ENCODE measurements at regions not wholly inside any gene's neighbourhood (a gene's known extent, or its start where the extent isn't known, plus 50 kb on each side); places are given as distances from the start of the nearest gene placed in this dataset.
"Not testable (repeated sequence)": the region's sequence is repeated elsewhere in the genome, so short reads cannot be mapped to it uniquely, and the experiment has no call there.

- DNase-seq = peak; percentile 63
These were observed 392.4 kb downstream of the RNF144A start for GRCh38 chr2:7309582-7309981.

GRCh38 chr2:7324706-7325105, 407.5 kb downstream of the RNF144A start:
- DNase-seq = no peak

DNA sequence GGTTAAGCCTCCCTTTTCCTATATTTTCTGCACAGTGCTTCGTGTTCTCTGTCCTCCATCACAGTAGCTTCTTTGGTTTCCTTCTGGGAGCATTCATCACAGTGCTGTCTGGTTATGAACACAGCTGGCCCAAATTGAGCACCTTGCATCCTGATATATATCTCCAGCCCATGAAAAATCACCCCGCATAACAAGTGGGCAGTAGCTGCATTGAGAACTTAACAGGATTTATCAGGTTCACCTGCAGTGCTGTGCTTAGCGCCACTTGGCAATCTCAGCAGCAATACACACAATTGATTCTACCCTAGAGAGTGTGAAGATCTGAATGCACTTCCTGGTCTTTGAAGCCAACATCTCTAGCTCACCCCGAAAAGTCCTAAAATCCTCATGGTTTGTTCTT, 408.0 kb downstream of the RNF144A start:
- no peak for DNase-seq

GRCh38 chr2:7329465-7329864, 412.3 kb downstream of the RNF144A start:
- DNase-seq = no peak

- DNase-seq = no peak
These were observed 416.1 kb downstream of the RNF144A start for GRCh38 chr2:7333189-7333765.

DNA sequence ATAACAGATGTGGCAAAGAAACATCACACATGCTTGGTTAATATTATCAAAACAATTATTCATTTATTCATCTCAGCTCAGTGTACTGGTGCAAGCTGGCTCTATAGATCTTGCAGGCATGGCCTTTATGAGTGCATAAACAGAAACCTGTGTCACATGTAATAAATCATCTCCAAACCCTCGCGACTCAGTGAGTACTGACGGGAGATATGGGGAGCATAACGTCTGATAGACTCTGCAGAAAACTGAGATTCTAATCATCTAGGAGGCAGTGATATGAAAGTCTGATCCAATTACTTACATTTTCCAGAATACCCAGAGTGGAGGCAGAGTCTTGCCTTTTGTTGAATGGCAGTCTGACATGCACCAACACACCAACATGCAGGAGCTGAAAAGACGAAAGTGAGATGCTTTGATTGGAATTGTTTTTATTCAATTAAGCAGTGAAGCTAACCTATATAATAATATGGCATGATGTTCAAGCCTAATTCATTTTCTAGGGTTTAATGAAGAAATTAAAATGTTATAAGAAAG, 416.8 kb downstream of the RNF144A start:
- no peak for DNase-seq

DNA sequence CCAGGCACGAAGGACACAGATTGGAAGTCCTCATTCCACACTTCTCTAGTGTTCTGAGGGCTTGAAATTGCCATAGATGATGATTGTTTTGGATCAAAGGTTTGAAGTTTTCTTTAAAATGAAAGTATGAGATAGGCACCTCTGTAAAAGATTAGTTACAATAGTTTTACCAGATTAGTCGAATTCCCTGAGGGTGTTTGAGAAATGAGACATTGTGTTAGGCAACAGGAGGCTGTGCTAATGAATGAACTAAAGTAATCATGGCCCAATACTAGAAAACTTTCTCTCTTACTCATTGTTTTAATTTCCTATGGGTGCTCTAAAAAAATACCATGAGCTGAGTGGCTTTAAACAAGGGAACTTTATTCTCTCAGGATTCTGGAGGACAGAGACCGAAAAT, 421.7 kb downstream of the RNF144A start:
- no peak for DNase-seq

DNA sequence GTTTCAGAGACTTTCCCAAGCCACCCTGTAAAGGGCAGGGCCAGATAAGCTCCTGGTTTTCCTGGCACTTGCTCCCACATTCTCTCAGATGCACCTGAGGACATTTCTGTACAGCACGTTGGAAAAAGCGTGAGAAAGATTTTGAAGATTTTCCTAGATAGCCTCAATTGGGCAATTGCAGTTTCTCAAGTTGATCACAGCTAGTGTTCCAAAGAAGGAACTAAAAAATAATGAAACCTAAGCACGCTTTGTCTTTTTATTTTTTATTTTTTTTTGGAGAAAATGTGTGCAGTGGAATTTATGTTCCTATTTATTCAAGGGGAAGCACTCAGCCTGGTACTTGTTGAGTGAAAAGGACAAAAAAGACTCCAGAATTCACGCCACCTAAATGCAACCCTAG, 429.1 kb downstream of the RNF144A start:
- DNase-seq = no peak

- no peak for DNase-seq
These were observed 431.5 kb downstream of the RNF144A start for GRCh38 chr2:7348761-7349160.

DNA sequence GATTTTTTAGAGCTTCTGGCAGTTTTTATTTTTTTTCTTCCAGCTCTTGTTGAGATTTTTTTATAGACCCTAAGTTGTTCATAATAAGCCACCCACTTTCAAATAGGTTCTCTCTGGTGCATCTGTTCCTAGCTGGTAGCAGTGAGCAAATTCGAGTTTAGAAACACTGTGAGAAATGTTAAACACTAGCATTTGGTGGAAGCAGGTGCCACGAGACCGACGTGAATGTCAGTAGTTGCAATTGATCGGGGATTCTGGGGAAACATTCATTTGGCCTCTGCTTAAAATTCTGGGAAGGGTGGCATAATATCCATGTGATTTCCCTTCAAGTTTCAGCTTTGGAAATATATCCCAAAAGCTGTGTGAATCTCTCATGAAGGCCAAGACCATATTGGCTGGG, 435.0 kb downstream of the RNF144A start:
- DNase-seq = no peak

GRCh38 chr2:7353571-7353970, 436.4 kb downstream of the RNF144A start:
- no peak for DNase-seq

DNA sequence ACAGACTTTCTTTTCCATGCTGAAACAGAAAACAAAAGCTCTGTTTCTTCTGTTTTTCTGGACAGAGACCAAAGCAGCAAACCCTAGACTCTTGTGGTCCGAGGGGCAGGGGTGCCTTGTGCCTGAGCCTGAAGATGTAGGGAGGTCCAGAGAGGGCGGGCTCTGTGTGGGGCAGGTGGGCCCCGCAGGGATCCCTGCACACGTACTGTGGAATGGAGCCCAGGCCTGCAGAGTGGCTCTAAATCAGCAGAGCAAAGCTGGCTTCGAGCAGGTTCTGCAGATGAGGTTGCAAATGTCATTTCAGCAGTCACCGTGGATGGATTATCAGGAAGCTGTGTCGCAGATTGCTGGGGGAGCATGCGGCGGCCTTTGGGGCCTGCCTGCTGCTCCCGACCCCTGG, 438.6 kb downstream of the RNF144A start:
- no peak for DNase-seq

GRCh38 chr2:7356909-7357584, 439.8 kb downstream of the RNF144A start:
- no peak for DNase-seq

- no peak for DNase-seq
These were observed 440.8 kb downstream of the RNF144A start for GRCh38 chr2:7357993-7358392.

DNA sequence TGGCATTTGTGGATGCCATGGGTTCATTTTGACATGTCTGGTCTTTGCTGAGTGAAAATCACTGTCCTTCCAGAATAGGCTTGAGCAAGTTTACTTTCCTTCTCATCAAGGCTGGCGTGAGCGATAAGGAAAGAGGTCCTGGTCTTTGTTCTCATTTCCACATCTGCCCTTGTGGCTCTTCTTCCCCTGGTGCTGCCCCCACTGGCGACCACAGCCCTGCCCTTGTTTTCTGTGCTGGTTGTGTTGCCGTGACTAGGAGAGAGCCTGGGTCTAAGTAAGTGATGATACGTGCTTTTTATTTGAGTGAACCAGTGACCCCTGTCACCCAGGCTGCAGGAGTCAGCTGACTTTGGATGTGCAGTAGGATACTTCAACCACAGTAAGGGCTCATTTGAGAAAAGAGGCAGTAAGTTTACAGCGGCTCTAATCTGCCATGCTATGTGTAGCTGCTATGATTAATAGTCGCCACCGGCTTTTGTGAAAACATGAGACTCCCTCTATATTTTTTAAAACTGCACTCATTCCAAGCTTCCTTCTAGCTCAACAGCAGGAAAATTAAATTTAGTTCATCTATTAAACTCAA, 441.7 kb downstream of the RNF144A start:
- DNase-seq = no peak

GRCh38 chr2:7363906-7364305, 446.7 kb downstream of the RNF144A start:
- DNase-seq = no peak

- DNase-seq = no peak
These were observed 451.0 kb downstream of the RNF144A start for GRCh38 chr2:7368211-7368610.

DNA sequence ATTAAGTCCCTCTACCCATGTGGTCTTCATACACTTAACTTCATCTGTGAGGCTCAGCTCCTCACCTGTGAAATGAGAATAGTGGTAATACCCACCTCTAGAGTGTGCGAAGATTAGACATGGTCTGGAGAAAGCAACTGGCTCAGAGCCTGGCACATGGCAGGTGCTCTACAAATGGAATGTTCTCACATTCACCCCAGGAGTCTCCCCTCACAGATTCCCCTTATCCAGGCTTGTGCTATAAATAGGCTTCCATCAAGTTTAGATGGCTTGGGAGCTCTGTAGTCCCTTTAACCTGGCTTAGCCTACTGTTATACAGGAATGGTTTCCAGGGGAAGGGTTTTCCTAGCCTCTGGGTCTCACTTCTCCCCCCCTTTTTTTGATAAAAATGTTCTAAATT, 455.9 kb downstream of the RNF144A start:
- no peak for DNase-seq

DNA sequence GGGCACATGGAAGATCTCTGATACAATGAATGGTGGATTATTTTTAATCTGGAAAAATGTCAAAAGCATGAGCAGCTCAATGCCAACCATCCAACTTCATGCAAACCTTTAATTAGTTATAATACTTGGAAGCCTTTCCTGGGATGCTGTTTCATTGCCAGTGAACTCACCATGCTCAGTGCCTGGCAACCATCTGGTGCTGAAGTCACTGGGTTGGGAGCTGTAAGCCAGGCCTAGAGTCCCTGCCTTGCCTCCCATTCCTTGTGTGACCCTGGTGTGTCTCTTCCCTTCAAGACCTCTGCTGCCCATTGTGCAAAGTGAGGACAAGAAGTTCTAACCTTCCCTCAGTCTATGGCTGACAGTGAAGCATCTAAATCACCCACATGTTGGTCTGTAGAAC, 458.7 kb downstream of the RNF144A start:
- DNase-seq = no peak

DNA sequence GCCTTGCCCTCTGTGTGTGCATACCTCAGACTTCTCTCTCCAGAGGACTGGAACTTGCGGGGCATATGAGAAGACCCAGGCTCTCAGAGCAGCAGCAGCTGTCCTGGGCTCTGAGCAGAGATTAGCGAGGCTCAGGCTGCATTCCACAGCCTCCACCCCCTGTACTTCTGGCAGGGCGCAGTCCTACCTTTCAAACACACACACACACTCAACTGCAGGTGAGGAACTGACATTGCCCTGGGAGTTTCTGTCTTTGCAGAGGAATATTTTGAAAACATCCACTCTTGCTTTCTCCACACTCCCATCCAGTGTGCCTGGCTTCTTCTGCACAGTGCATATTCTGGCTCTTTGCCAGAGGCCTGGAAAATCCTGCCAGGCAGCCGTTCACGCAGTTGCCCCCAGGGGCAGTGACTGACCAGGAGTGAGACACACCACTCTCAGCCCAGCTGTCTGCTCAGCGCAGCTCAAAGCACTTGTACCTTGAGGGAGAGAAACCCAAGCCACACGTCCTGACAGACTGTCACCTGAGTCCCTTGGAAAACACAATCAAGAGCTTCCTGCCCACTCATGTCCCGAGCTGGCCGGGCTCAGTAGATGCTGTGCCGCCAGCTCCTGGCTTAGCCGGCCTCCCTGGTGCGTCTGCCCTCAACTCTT, 460.8 kb downstream of the RNF144A start:
- DNase-seq = peak; percentile 4

DNA sequence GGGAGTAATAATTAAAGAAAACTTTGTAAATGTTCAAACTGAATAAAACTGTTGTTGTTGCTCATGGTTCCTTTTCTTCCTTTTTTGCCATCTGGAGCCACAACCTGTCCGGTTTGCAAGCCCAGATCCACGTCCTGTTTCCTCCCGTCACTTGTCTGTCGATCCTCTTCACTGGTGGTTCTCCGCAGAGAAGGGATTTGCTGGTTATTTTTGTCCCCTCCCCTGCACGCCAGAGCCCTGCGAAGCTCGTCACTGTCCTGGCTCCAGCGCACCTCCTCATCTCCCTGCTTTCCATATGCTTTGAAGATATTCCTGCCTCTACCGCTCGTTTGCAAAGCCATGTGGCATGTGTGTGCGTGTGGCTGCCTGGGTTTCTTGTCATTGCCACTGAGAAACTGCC, 461.4 kb downstream of the RNF144A start:
- DNase-seq = no peak

GRCh38 chr2:7379799-7380198, 462.6 kb downstream of the RNF144A start:
- no peak for DNase-seq

DNA sequence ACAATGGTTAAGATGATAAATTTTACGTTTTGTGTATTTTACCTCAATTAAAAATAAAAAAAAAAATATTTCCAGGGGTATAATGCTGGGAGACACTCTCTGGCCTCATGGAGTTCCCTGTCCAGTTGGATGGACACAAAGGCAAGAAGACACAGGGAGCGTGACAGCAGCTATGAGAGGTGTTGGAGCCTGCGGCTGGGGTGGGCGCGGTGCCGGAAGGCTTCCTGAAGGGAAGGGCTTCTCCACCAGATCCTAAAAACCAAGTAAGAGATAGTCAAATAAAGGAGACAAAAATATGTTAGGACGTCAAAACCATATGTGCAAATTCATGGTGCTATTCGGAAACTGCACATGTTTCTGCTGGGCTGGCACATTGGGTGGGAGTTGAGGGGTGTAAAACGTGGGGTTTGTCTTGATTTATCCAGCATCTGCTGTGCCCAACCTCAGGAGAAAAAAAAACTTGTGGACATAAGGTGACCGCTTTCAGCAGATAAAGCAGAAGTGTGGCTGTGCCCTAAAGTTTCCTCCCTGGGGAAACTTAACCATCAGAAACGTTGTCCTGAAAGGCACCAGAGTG, 467.6 kb downstream of the RNF144A start:
- no peak for DNase-seq

DNA sequence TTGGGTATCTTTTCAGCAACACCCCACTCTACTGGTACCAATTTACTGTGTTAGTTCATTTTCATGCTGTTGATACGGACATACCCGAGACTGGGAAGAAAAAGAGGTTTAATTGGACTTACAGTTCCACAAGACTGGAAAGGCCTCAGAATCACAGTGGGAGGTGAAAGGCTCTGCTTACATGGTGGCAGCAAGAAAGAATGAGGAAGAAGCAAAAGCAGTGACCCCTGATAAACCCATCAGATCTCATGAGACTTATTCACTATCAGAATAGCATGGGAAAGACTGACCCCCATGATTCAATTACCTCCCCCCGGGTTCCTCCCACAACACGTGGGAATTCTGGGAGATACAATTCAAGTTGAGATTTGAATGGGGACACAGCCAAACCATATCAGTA, 473.1 kb downstream of the RNF144A start:
- DNase-seq = not testable (repeated sequence)

Data from NCI-H2227 treated with DMSO at 0.1 percent for 48 hours (cell line).